Keratinocyte (primary cell): ENCODE measurements at regions not wholly inside any gene's neighbourhood (a gene's known extent, or its start where the extent isn't known, plus 50 kb on each side); places are given as distances from the start of the nearest gene placed in this dataset.

Experiments
- CTCF ChIP-seq, 3 experiments: IDR thresholded peaks in 1 of 3; conservative IDR thresholded peaks in 1 of 3; optimal IDR thresholded peaks in 1 of 3; 2 replicates in 2 of 3; 3 replicates in 1 of 3; pipeline versions ENCODE3 to v1.5.1; 2011; ENCODE audit warnings: low read length in 3 of 3, mild to moderate bottlenecking in 3 of 3, moderate library complexity in 2 of 3, control low read depth in 1 of 3, inconsistent platforms in 1 of 3; ENCODE audit not compliant: insufficient read depth in 2 of 3; ENCODE audit errors: extremely low read depth in 1 of 3
- EZH2 ChIP-seq: IDR thresholded peaks from one replicate; pipeline ENCODE4 v1.6.1; 2012; ENCODE audit warnings: inconsistent platforms, mild to moderate bottlenecking, low read length, moderate library complexity

GRCh38 chr6:115456848-115457247, 603.8 kb downstream of the FRK start:
- no peak for TF ChIP-seq CTCF (optimal IDR thresholded peaks at IDR 0.05 in 1 of 3, IDR thresholded peaks at IDR 0.05 in 1 of 3, conservative IDR thresholded peaks at IDR 0.05 in 1 of 3; ENCODE audit: extremely low read depth in 1 of 3, insufficient read depth in 2 of 3, low read length in 3 of 3)
- TF ChIP-seq EZH2 = no peak
